ENCODE measurements at regions not wholly inside any gene's neighbourhood (a gene's known extent, or its start where the extent isn't known, plus 50 kb on each side); places are given as distances from the start of the nearest gene placed in this dataset.

GRCh38 chr18:65548316-65548715, 202.5 kb upstream of the CDH7 start:
- no peaks in the 10 kb centered on the region for H3K9me2 ChIP-seq (ENCODE audit: insufficient read depth, low read length)
- no peaks in the 10 kb centered on the region for H3K27me3 ChIP-seq (ENCODE audit: insufficient read depth, low read depth, low read length)
- TF ChIP-seq RAD21 (conservative IDR thresholded peaks at IDR 0.05) (no peak), EZH2 (IDR thresholded peaks at IDR 0.05; ENCODE audit: borderline replicate concordance, insufficient read depth, low read length, poor library complexity, severe bottlenecking) (no peak), REST (IDR thresholded peaks at IDR 0.05; ENCODE audit: borderline replicate concordance) (no peak), SMC3 (conservative IDR thresholded peaks at IDR 0.05; ENCODE audit: poor library complexity) (no peak), TAF1 (IDR thresholded peaks at IDR 0.05; ENCODE audit: low read depth) (no peak), MXI1 (conservative IDR thresholded peaks at IDR 0.05; ENCODE audit: poor library complexity, severe bottlenecking) (no peak), CTCF (IDR thresholded peaks at IDR 0.05; ENCODE audit: poor library complexity, severe bottlenecking) (no peak), EP300 (conservative IDR thresholded peaks at IDR 0.05; ENCODE audit: poor library complexity, severe bottlenecking) (no peak), POLR2AphosphoS5 (IDR thresholded peaks at IDR 0.05) (no peak)
- H3K4me2 ChIP-seq (ENCODE audit: low read length): no peak overlapping the region
- no peak overlapping the region for H2AFZ ChIP-seq (ENCODE audit: low read depth, low read length)
- H3K36me3 ChIP-seq (ENCODE audit: insufficient read depth, low read length): no peaks in the 10 kb centered on the region
- no peaks in the 10 kb centered on the region for H3K9me3 ChIP-seq (ENCODE audit: low read length)
- no peaks in the 10 kb centered on the region for H3F3A ChIP-seq (ENCODE audit: insufficient read depth, low read length, poor library complexity, severe bottlenecking)
- H3K4me3 ChIP-seq (ENCODE audit: low read length): no peak overlapping the region
- H3K9ac ChIP-seq (ENCODE audit: low read length): no peak overlapping the region
- no peaks in the 10 kb centered on the region for H3K79me2 ChIP-seq (replicated peaks; ENCODE audit: insufficient read depth, low read length)
- no peaks in the 10 kb centered on the region for H4K20me1 ChIP-seq (ENCODE audit: insufficient read depth)
- no peak overlapping the region for H3K27ac ChIP-seq (ENCODE audit: low read length)

- H3K4me3 ChIP-seq (ENCODE audit: low read length): no peak overlapping the region
- H3K9me2 ChIP-seq (ENCODE audit: insufficient read depth, low read length): no peaks in the 10 kb centered on the region
- H3K9me3 ChIP-seq (ENCODE audit: low read length): no peaks in the 10 kb centered on the region
- no peak overlapping the region for H3K9ac ChIP-seq (ENCODE audit: low read length)
- TF ChIP-seq CTCF (IDR thresholded peaks at IDR 0.05; ENCODE audit: poor library complexity, severe bottlenecking) (no peak), EP300 (conservative IDR thresholded peaks at IDR 0.05; ENCODE audit: poor library complexity, severe bottlenecking) (no peak), POLR2AphosphoS5 (IDR thresholded peaks at IDR 0.05) (no peak), SMC3 (conservative IDR thresholded peaks at IDR 0.05; ENCODE audit: poor library complexity) (no peak), EZH2 (IDR thresholded peaks at IDR 0.05; ENCODE audit: borderline replicate concordance, insufficient read depth, low read length, poor library complexity, severe bottlenecking) (no peak), RAD21 (conservative IDR thresholded peaks at IDR 0.05) (no peak), TAF1 (IDR thresholded peaks at IDR 0.05; ENCODE audit: low read depth) (no peak), REST (IDR thresholded peaks at IDR 0.05; ENCODE audit: borderline replicate concordance) (no peak), MXI1 (conservative IDR thresholded peaks at IDR 0.05; ENCODE audit: poor library complexity, severe bottlenecking) (no peak)
- no peaks in the 10 kb centered on the region for H3F3A ChIP-seq (ENCODE audit: insufficient read depth, low read length, poor library complexity, severe bottlenecking)
- H3K4me2 ChIP-seq (ENCODE audit: low read length): no peak overlapping the region
- no peaks in the 10 kb centered on the region for H3K79me2 ChIP-seq (replicated peaks; ENCODE audit: insufficient read depth, low read length)
- no peaks in the 10 kb centered on the region for H3K36me3 ChIP-seq (ENCODE audit: insufficient read depth, low read length)
- H3K27me3 ChIP-seq (ENCODE audit: insufficient read depth, low read depth, low read length): no peaks in the 10 kb centered on the region
- no peaks in the 10 kb centered on the region for H4K20me1 ChIP-seq (ENCODE audit: insufficient read depth)
- H3K27ac ChIP-seq (ENCODE audit: low read length): no peak overlapping the region
- H2AFZ ChIP-seq (ENCODE audit: low read depth, low read length): no peak overlapping the region
Observed at GRCh38 chr18:65547046-65547445, 203.8 kb upstream of the CDH7 start.

All from neural cell (in vitro differentiated cells).